ENCODE measurements at regions not wholly inside any gene's neighbourhood (a gene's known extent, or its start where the extent isn't known, plus 50 kb on each side); places are given as distances from the start of the nearest gene placed in this dataset.

GRCh38 chrX:110563282-110563681, 204.6 kb downstream of the RTL9 start:
- in situ Hi-C loops (cut with HindIII; ENCODE audit: low pct_unique_long_range_greater_than_20kb, low sequenced_read_pairs): no loop called here
- DNase-seq (ENCODE audit: low read depth): no peak

- DNase-seq (ENCODE audit: low read depth): no peak
- in situ Hi-C loops (cut with HindIII; ENCODE audit: low pct_unique_long_range_greater_than_20kb, low sequenced_read_pairs): no loop called here
These were observed 209.8 kb downstream of the RTL9 start for GRCh38 chrX:110568441-110568840.

- no peak for DNase-seq (ENCODE audit: low read depth)
- in situ Hi-C loops (cut with HindIII; ENCODE audit: low pct_unique_long_range_greater_than_20kb, low sequenced_read_pairs): no loop called here
These were observed 210.9 kb downstream of the RTL9 start for GRCh38 chrX:110569506-110569905.

- in situ Hi-C loops (cut with HindIII; ENCODE audit: low pct_unique_long_range_greater_than_20kb, low sequenced_read_pairs): no loop called here
- DNase-seq (ENCODE audit: low read depth): no peak
These were observed 217.3 kb downstream of the CHRDL1 start for GRCh38 chrX:110578270-110578669.

- in situ Hi-C loops (cut with HindIII; ENCODE audit: low pct_unique_long_range_greater_than_20kb, low sequenced_read_pairs): no loop called here
- no peak for DNase-seq (ENCODE audit: low read depth)
These were observed 211.5 kb downstream of the CHRDL1 start for GRCh38 chrX:110584083-110584482.

- DNase-seq (ENCODE audit: low read depth): peak; percentile 2
- in situ Hi-C loops (cut with HindIII; ENCODE audit: low pct_unique_long_range_greater_than_20kb, low sequenced_read_pairs): no loop called here
These were observed 207.5 kb downstream of the CHRDL1 start for GRCh38 chrX:110588164-110588563.

GRCh38 chrX:110588853-110589252, 206.8 kb downstream of the CHRDL1 start:
- in situ Hi-C loops (cut with HindIII; ENCODE audit: low pct_unique_long_range_greater_than_20kb, low sequenced_read_pairs): no loop called here
- DNase-seq (ENCODE audit: low read depth): no peak

- no peak for DNase-seq (ENCODE audit: low read depth)
- in situ Hi-C loops (cut with HindIII; ENCODE audit: low pct_unique_long_range_greater_than_20kb, low sequenced_read_pairs): no loop called here
These were observed 194.8 kb downstream of the CHRDL1 start for GRCh38 chrX:110600745-110601310.

GRCh38 chrX:110614596-110614995, 181.0 kb downstream of the CHRDL1 start:
- DNase-seq (ENCODE audit: low read depth): no peak
- in situ Hi-C loops (cut with HindIII; ENCODE audit: low pct_unique_long_range_greater_than_20kb, low sequenced_read_pairs): no loop called here

Measured in Caki2 (cell line).